SKM-1 (cell line): ENCODE measurements at regions not wholly inside any gene's neighbourhood (a gene's known extent, or its start where the extent isn't known, plus 50 kb on each side); places are given as distances from the start of the nearest gene placed in this dataset.

Experiments used
- DNase-seq: peaks from one replicate; lab custom pipeline; 2025; ENCODE audit not compliant: unreplicated experiment; lab: John Stamatoyannopoulos, UW

DNA sequence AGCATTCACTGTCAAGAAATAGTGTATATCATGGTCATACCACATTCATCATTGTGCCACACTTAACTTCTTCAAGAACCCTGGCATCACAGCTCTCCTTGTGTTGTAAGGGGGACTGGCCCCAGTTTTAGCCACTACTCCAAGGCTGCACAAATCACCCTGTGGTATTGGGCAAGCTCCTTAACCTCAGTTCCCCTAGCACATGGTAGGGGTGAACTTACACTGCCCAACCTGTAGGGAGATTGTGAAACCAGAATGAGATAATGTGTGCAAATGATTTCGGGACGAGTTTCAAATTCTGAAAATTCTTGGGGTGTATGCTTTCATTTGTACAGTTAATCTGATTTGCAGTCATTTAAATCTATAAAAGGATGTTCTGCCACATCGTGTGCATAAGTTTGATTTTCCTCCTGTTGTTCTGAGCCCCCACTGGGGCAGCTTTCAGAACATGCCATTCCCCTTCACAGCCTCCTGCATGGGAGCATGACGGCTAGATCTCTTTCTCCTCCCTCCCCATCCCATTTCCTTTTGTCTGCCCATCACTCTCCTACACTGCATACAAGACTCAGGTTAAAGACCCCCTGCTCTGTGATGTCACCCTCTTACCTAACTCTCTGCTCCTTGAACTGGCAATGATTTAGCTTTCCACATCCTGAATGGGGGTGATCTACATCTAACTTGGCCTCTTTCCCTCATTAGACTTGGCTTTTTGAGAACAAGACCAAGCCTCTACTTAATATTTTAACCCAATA, 290.3 kb downstream of the CHRM3 start:
- peak; percentile 93 for DNase-seq

DNA sequence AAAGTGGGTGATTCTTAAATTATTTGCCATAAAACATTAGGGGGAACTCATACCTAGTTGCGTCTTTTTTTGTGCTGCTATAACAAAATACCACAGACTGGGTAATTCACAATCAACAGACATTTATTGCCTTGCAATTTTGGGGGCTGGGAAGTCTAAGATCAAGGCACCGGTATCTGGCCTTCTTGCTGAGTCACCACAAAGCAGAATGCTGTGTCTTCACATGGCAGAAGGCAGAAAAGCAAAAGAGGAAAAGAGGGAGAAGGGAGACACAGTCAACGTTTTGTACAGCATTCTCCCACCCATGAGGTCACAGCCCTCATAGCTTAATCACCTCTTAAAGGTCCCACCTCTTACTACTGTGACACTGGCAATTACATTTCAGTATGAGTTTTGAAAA, 291.0 kb downstream of the CHRM3 start:
- DNase-seq, result no peak

DNA sequence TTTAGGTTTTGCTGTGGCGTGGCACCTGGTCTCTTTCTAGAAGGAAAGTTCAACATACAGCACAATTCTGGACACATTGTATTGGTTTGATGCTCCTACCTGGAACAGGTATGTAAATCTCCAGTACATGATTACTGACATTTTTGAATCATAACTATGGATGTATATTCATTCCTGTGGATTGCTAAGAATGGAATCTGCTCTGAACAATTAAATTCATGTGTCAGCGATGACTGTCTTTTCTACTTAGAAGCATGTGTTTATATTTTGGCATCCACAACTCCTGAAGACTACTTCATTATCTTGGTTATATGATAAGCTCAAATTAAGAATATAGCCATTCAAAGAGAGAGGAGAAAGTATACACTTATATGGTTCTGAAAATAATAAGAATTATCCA, 291.8 kb downstream of the CHRM3 start:
- no peak for DNase-seq

DNA sequence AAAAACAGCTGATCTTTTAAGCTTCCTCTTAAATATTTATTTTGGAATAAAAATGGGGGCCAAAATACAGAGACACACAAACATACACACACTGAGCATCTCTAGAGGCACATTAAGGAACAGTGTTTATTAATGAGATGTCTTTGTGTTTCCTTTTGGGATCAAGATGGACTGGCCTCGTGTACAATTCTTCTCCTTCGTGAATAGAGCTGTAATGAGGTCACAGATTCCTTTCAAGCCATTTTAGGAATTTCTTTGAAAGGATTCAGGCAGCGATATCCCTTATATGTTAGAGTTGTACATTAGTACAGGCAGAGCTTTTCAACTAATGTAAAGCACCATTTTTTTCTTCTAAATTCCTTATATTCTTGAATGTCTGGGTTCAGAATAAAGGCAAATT, 295.7 kb downstream of the CHRM3 start:
- DNase-seq, result no peak

DNA sequence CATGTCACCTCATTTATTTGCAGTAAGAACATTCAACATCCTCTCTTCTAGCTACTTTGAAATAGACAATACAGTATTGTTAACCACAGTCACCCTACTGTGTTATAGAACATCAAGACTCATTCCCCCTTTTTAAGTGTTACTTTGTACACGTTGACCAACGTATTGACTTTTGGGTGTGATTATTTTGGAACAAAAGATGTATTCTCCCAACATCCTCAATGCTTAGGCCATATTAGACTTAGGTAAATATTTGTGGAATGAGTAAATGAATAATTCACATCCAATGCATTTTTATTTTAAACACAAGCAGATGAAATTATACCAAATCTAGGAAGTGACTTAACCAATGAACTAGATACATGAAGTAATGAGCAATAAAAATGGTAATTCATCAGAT, 296.6 kb downstream of the CHRM3 start:
- no peak for DNase-seq

GRCh38 chr1:239686386-239686785, 300.0 kb downstream of the CHRM3 start:
- DNase-seq, result no peak

DNA sequence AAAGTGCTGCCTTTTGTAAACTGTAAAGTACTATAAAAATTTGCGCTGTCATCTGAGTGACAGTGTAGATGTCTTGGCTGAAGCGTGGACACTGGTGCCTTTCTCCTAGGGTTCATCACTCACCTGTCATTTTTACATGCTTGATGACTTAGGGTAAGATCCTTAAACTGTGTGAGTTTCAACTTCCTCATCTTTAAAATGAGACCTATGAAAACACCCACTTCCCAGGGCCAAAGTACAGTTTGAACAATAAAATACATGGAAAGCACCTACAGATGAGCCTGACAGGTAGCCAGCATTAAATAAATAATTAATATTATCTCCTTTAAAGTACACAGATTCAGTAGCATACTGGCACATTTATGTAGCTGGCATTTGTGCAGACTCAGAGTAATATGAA, 309.9 kb downstream of the CHRM3 start:
- DNase-seq, result no peak

- no peak for DNase-seq
These were observed 314.3 kb downstream of the CHRM3 start for GRCh38 chr1:239700667-239701066.

GRCh38 chr1:239703075-239703474, 316.7 kb downstream of the CHRM3 start:
- DNase-seq, result no peak

DNA sequence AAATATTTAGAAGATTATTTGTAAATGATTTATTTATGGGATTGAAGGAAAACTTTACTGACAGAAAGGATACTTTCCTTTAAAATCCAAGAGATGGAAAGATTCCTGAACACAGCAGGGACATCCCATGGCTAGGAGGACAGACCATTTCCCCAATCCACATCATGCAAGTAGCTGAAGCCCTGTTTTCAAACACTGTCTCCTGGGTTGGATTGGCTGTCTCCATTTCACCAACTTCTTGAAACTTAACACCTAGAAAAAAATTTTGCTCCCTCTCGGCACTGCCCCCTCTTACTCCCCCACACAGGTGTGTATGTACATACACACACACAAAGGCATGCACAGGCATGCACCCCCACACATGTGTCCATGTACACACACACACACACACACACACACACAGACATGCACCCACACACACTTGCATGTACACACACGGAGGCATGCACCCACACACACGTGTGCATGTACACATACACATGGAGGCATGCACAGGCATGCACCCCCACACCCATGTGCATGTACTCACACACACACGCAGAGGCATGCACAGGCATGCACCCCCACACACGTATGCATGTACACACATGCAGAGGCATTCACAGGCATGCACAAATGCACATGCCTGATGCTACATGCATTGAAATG, 320.0 kb downstream of the CHRM3 start:
- DNase-seq, result no peak

- DNase-seq, result no peak
These were observed 321.2 kb downstream of the CHRM3 start for GRCh38 chr1:239707615-239708014.

- DNase-seq, result no peak
These were observed 322.3 kb downstream of the CHRM3 start for GRCh38 chr1:239708622-239709021.

DNA sequence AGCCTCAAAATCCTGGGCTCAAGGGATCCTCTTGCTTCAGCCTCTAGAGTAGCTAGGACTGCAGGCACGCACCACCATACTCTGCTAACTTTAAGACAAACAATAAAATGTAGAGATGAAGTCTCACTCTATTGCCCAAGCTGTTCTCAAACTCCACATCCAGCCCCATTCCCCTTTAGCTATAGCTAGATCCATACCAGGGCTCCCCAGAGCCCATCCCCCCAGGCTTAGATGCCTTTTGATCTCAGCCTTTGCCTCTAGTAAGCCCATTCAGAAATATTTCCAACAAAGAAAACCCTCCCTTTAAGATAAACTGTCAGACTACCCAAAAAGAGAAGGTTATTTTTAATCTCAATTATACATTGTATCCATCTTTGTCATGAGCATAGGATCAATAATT, 325.4 kb downstream of the CHRM3 start:
- DNase-seq, result no peak

DNA sequence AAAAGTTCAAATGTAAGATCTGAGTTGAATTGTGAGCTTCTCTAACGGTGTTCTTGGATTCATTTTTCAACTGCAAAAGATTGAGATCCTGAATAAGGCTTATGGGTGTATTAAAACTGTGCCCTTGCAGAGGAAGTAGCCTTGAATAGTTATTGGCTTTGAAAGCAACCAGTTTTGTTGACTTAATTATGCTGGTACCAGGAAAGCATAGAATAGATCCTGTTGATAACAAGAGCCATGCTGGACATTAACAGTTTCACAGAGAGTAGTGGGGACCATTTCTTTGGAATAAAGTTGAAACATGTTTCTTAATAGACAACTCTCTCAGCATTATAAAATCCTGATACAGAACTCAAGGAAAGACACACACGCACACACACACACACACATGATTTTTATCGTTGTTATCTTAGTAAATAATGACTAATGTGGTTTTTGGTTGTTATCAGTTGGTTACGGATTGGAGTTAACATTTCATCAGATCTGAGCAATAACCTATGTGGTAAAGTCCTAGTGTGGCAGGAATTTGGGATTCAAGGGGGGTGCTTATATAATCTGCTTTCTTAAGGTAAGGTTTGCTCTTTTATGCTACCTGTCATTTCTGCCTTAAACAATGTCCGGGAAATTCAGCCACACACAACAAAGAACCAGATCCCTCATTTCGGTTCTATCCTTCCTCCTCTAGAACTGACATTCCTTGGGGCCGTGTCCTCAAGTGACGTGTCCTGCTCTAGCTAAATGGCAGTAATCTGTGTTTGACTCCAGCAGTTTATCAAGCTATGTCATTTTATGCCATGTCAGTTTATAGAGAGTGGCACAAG, 330.9 kb downstream of the CHRM3 start:
- DNase-seq, result no peak

DNA sequence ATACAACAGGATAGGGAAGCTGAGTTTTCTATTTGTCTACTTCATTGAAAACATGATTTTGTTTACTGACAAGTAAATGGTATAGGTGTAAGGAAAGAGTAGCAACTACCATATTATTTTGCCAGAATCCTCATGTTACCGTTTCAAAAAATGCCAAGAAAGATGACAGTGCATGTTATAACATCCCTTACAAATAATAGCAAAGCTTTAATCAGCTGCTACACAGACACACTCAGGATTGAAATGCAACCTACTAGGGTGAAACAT, 331.5 kb downstream of the CHRM3 start:
- DNase-seq, result no peak

- peak; percentile 85 for DNase-seq
These were observed 332.2 kb downstream of the CHRM3 start for GRCh38 chr1:239718571-239718970.

- DNase-seq, result peak; percentile 83
These were observed 332.7 kb downstream of the CHRM3 start for GRCh38 chr1:239718997-239719628.

DNA sequence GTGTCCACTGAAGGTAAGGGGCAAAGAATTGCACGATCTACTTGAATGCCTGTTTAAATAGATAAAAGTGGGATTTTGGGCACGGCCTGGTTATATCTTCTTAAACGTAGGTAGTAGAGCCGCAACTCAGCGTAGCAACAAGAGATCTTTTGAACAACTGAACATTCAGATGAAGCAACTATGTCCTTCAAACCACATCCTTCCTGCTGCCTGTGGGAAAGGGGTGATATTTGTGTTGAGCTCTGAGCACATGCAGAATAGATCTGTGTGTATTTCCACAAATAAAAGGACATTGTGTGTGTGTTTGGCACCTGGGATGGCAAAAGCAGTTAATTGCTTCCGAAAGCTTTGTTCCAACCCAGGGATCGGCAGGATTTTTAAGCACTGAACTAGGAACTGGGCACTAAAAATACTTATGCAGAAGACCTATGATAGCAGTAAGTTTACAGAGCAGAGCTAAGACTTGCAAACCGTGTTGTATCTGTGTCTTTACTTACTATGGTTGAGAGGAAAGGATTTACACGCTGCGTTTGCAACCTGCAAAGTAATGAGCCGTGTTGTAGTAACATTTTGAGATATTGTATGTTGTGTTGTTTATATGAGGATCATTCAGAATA, 333.4 kb downstream of the CHRM3 start:
- DNase-seq, result peak; percentile 90

DNA sequence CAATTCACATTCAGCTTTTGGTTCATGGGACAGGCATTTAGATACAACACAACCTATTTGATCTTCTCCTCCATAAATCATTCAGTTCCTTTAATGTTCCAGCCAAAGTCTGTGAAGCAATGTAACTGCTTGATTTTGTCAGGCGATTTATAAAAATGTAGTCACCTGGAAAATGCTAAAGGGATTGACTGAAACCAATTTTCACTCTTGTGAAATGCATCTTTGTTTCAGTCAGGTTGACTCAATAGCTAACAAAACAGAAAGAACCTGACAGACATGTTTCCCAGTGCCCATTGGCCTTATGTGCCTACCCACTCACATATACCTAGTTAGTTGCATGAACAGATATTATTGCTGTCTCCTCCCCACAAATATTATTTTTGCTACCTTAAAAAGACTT, 335.7 kb downstream of the CHRM3 start:
- DNase-seq, result no peak

GRCh38 chr1:239723776-239724367, 337.5 kb downstream of the CHRM3 start:
- no peak for DNase-seq

- no peak for DNase-seq
These were observed 339.0 kb downstream of the CHRM3 start for GRCh38 chr1:239725371-239725770.
